Thyroid gland (tissue), 4 donors: ENCODE measurements at regions not wholly inside any gene's neighbourhood (a gene's known extent, or its start where the extent isn't known, plus 50 kb on each side); places are given as distances from the start of the nearest gene placed in this dataset.

Experiments
- POLR2A ChIP-seq, 2 donors: fragments of 450-650 bp; IDR thresholded peaks; one replicate each; pipeline ENCODE4 v1.6.1; 2017; ENCODE audit warnings: antibody characterized with exemption in 2 of 2, mild to moderate bottlenecking in 2 of 2, moderate library complexity in 1 of 2
- TF ChIP-seq, protein P1 (sequence below), 6 experiments: fragments of 200-600 bp in 3 of 6; fragments of 450-650 bp in 3 of 6; sonication (generic) in 3 of 6; IDR thresholded peaks; one replicate each; pipeline ENCODE4 v1.5.1; 2016 to 2019; ENCODE audit warnings: antibody characterized with exemption in 6 of 6, mild to moderate bottlenecking in 2 of 6, inconsistent platforms in 1 of 6, moderate library complexity in 1 of 6

DNA sequence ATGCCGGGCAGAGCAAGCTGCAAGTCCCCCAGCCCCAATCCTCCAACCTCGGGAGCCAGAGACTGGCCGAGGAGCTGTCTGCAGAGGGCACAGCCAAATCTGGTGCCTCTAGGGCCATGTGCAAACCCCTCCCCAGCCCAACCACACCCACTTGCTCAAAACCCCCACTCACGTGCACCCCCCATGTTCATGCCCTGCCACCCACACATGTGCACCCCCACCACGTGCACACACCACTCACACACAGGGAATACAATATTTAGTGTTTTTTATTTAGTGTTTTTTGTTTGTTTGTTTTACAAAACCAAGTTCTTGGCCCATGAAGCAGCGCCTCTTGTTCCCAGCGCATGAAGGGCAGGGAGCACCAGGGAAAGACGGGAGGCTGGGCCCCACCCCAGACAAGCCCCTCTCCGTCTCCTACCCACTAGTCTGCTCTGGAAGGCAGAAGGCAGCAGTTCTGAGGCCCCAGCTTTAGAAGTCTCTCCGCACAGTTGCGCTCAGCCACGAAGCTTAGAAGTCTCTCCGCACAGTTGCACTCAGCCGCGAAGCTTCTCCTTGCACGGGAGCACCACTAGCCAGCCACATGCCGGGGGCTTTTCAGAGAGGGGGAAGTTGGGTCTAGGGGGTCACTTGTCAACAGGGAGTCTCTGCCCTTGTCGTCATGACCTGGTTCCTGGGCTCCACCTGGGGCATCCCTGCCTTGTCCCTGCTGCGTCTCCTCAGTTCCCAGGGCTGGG, 276.1 kb upstream of the HDAC4 start:
- TF ChIP-seq POLR2A (IDR thresholded peaks at IDR 0.05) = no peak
- TF ChIP-seq, protein P1, sequence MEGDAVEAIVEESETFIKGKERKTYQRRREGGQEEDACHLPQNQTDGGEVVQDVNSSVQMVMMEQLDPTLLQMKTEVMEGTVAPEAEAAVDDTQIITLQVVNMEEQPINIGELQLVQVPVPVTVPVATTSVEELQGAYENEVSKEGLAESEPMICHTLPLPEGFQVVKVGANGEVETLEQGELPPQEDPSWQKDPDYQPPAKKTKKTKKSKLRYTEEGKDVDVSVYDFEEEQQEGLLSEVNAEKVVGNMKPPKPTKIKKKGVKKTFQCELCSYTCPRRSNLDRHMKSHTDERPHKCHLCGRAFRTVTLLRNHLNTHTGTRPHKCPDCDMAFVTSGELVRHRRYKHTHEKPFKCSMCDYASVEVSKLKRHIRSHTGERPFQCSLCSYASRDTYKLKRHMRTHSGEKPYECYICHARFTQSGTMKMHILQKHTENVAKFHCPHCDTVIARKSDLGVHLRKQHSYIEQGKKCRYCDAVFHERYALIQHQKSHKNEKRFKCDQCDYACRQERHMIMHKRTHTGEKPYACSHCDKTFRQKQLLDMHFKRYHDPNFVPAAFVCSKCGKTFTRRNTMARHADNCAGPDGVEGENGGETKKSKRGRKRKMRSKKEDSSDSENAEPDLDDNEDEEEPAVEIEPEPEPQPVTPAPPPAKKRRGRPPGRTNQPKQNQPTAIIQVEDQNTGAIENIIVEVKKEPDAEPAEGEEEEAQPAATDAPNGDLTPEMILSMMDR (IDR thresholded peaks at IDR 0.05) = no peak
